ENCODE measurements at regions not wholly inside any gene's neighbourhood (a gene's known extent, or its start where the extent isn't known, plus 50 kb on each side); places are given as distances from the start of the nearest gene placed in this dataset.

GRCh38 chr11:82268627-82269026, 465.0 kb downstream of the FAM181B start (continued):
- TF ChIP-seq WRNIP1 (IDR thresholded peaks at IDR 0.05; ENCODE audit: borderline replicate concordance, low read depth, low read length), result no peak
- TF ChIP-seq ZNF24 (IDR thresholded peaks at IDR 0.05), result no peak
- TF ChIP-seq, protein P1, sequence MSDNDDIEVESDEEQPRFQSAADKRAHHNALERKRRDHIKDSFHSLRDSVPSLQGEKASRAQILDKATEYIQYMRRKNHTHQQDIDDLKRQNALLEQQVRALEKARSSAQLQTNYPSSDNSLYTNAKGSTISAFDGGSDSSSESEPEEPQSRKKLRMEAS (IDR thresholded peaks at IDR 0.05; ENCODE audit: low read depth, low read length), result no peak

DNA sequence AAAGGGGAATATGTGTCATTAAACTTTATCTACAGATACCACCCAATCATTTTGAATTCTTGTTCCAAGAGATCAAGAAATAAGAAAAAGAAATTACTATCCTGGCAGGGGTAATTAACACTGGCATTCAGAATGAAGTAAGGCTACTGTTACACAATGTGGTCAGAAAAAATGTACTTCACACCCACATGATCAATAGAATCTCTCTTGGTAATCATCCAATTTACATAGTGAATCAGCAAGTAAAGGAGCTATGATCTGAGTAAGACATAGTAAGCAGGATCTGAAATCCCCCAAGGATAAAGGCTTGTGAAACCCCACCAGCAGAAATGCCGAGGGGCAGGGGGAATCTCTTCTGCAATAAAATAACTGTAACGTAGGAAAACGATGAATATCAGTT, 466.5 kb downstream of the FAM181B start:
- DNase-seq (ENCODE audit: low read depth, low spot score), result no peak
- SMC1A ChIA-PET (ENCODE audit: uncharacterized antibody, unreplicated experiment), result no interaction called here
- Histone ChIP-seq H3K79me2 (ENCODE audit: control insufficient read depth, insufficient read depth, low read length) (no peaks in the 10 kb centered on the region), H2AFZ (ENCODE audit: control insufficient read depth, low read depth, low read length) (no peak overlapping the region), H3K27ac (ENCODE audit: control insufficient read depth, insufficient read depth) (no peak overlapping the region), H3K27me3 (replicated peaks in 1 of 2; ENCODE audit: control insufficient read depth in 2 of 2, insufficient read depth in 2 of 2, low read length in 1 of 2) (no peaks in the 10 kb centered on the region), H3K4me2 (ENCODE audit: control insufficient read depth, insufficient read depth) (no peak overlapping the region), H3K36me3 (ENCODE audit: control insufficient read depth in 2 of 2, insufficient read depth in 2 of 2, low read length in 1 of 2) (no peaks in the 10 kb centered on the region), H3K9me3 (replicated peaks; ENCODE audit: control insufficient read depth, insufficient read depth, low read length) (no peaks in the 10 kb centered on the region), H3K4me1 (ENCODE audit: control insufficient read depth, insufficient read depth, low read length) (no peaks in the 10 kb centered on the region), H4K20me1 (ENCODE audit: control insufficient read depth, insufficient read depth) (no peaks in the 10 kb centered on the region), H3K4me3 (no peak overlapping the region), H3K9ac (ENCODE audit: control insufficient read depth, insufficient read depth, low read length) (no peak overlapping the region)
- 24% methylated on average over 3 of the region's 3 CpGs for WGBS (ENCODE audit: insufficient coverage, insufficient replicate concordance, low lambda C conversion rate, missing lambda C conversion rate)
- no TSS peak for BruUV-seq (replicated peaks)
- POLR2A ChIA-PET, result no interaction called here
- in situ Hi-C loops (cut with MboI) (no loop called here), intact Hi-C loops (cut with micrococcal nuclease; ENCODE audit: unreplicated experiment) (no loop called here)
- RAD21 ChIA-PET (ENCODE audit: unreplicated experiment), result no interaction called here
- CTCF ChIA-PET, result no interaction called here
- FAIRE-seq, result no peak
- TF ChIP-seq GABPA (IDR thresholded peaks at IDR 0.05; ENCODE audit: low read depth) (no peak), ZNF592 (IDR thresholded peaks at IDR 0.05) (no peak), SMAD1 (IDR thresholded peaks at IDR 0.05; ENCODE audit: low read depth, partially characterized antibody) (no peak), RELA (IDR thresholded peaks at IDR 0.05; ENCODE audit: borderline replicate concordance, partially characterized antibody) (no peak), NFYA (IDR thresholded peaks at IDR 0.05; ENCODE audit: borderline replicate concordance, low read depth, low read length) (no peak), JUNB (IDR thresholded peaks at IDR 0.05) (no peak), ZNF24 (IDR thresholded peaks at IDR 0.05) (no peak), SMARCA5 (IDR thresholded peaks at IDR 0.05) (no peak), RAD51 (IDR thresholded peaks at IDR 0.05) (no peak), NKRF (conservative IDR thresholded peaks at IDR 0.05) (no peak), CBX5 (IDR thresholded peaks at IDR 0.05; ENCODE audit: low read depth) (no peak), DPF2 (IDR thresholded peaks at IDR 0.05) (no peak), ATF7 (IDR thresholded peaks at IDR 0.05; ENCODE audit: low read depth) (no peak)
- TF ChIP-seq, protein P2, sequence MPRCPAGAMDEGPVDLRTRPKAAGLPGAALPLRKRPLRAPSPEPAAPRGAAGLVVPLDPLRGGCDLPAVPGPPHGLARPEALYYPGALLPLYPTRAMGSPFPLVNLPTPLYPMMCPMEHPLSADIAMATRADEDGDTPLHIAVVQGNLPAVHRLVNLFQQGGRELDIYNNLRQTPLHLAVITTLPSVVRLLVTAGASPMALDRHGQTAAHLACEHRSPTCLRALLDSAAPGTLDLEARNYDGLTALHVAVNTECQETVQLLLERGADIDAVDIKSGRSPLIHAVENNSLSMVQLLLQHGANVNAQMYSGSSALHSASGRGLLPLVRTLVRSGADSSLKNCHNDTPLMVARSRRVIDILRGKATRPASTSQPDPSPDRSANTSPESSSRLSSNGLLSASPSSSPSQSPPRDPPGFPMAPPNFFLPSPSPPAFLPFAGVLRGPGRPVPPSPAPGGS (IDR thresholded peaks at IDR 0.05; ENCODE audit: borderline replicate concordance, insufficient read depth, low read depth, low read length, poor library complexity, severe bottlenecking), result no peak
- no peak for ATAC-seq
